ENCODE measurements at regions not wholly inside any gene's neighbourhood (a gene's known extent, or its start where the extent isn't known, plus 50 kb on each side); places are given as distances from the start of the nearest gene placed in this dataset.

DNA sequence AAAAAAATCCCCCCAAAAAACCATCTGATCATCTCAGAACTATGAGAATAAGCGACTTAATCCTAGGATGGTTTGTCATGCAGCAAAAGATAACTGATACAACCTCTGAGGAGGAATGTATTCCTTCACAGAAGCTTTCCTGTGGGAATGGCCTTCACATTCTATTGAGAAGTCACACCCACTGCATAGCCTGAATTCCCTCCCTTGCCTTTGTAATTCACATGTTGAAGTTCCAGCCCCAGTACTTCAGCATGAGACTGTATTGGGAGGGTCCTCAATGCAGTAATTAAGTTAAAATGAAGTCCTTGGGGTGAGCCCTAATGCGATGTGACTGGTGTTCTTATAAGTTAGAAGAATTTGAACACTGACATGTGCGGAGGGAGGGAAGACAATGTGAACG lies 395.2 kb downstream of the TUSC7 start:
- DNase-seq: peak; percentile 54
- H3K27ac Mint-ChIP-seq: no peak overlapping the region
- H3K4me3 Mint-ChIP-seq: no peak overlapping the region
- Histone ChIP-seq H3K36me3 (ENCODE audit: control insufficient read depth, insufficient read depth, low read length) (no peaks in the 10 kb centered on the region), H3K4me3 (ENCODE audit: low read length) (no peak overlapping the region), H3K27me3 (ENCODE audit: control insufficient read depth, insufficient read depth, low read length, poor library complexity, severe bottlenecking) (no peaks in the 10 kb centered on the region), H3K27ac (ENCODE audit: low read depth, low read length) (no peak overlapping the region), H3K9ac (ENCODE audit: extremely low read depth, low read length, poor library complexity, severe bottlenecking) (no peak overlapping the region), H3K9me3 (ENCODE audit: control insufficient read depth, low read length) (peaks cover 7% of the 10 kb centered on the region), H3K4me1 (ENCODE audit: control insufficient read depth, insufficient read depth, low read length) (no peaks in the 10 kb centered on the region)
- no peaks in the 10 kb centered on the region for H3K27me3 Mint-ChIP-seq (ENCODE audit: insufficient read depth)
- 90 to 96% methylated on average over 4 of the region's 4 CpGs for WGBS, 2 experiments (ENCODE audit: insufficient coverage in 1 of 2, insufficient read length in 1 of 2)
- no peak for TF ChIP-seq CTCF (conservative IDR thresholded peaks at IDR 0.05)
- H3K36me3 Mint-ChIP-seq (ENCODE audit: low read depth): no peaks in the 10 kb centered on the region
- H3K9me3 Mint-ChIP-seq: peaks cover 2% of the 10 kb centered on the region
- no peaks in the 10 kb centered on the region for H3K4me1 Mint-ChIP-seq

DNA sequence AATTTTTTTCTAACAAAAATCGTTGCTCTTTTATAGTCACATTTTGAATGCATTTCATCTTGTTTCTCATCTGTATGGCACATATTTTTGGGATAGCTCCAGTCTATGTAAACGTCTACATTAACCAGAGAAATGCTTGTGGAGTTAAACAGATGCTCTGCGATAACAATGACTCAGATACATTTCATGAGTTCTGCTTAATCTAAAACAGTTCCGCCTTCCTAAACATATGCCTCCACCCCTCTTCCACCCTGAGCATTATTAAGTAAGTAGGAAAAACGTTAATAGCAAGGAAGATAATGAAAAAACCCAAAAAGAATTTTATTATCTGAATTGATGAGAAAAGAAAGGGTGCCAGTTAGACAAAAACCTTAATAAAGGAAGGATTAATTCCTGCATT lies 396.1 kb downstream of the TUSC7 start:
- Mint-ChIP-seq H3K27me3 (ENCODE audit: insufficient read depth) (no peaks in the 10 kb centered on the region), H3K4me1 (no peaks in the 10 kb centered on the region), H3K4me3 (no peak overlapping the region), H3K27ac (no peak overlapping the region), H3K36me3 (ENCODE audit: low read depth) (no peaks in the 10 kb centered on the region), H3K9me3 (peaks cover 2% of the 10 kb centered on the region)
- Histone ChIP-seq H3K4me3 (ENCODE audit: low read length) (no peak overlapping the region), H3K4me1 (ENCODE audit: control insufficient read depth, insufficient read depth, low read length) (no peaks in the 10 kb centered on the region), H3K9ac (ENCODE audit: extremely low read depth, low read length, poor library complexity, severe bottlenecking) (no peak overlapping the region), H3K27me3 (ENCODE audit: control insufficient read depth, insufficient read depth, low read length, poor library complexity, severe bottlenecking) (no peaks in the 10 kb centered on the region), H3K9me3 (ENCODE audit: control insufficient read depth, low read length) (peaks cover 7% of the 10 kb centered on the region), H3K36me3 (ENCODE audit: control insufficient read depth, insufficient read depth, low read length) (no peaks in the 10 kb centered on the region), H3K27ac (ENCODE audit: low read depth, low read length) (no peak overlapping the region)
- no peak for TF ChIP-seq CTCF (conservative IDR thresholded peaks at IDR 0.05)
- DNase-seq: no peak
- 83 to 85% methylated on average over 3 to 4 of the region's 5 CpGs for WGBS, 2 experiments (ENCODE audit: insufficient coverage in 1 of 2, insufficient read length in 1 of 2)

DNA sequence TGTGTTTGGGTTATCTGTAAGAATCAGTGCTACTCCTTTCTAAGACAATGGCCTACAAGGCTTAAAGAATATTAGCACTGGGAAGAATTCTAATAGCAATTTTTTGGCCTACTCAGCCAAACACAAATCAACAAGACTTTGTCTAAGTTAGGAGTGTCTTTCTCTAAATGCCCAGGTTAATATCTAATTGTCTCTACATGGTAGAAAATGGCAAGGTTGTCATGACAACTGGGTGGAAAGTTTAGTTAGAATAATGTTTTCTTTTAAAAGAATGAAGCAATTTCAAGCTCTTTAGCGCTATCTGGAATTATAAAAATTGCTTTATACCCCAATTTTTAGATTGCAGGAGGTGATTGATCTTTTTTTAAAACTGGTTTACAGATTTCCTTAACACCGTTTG lies 396.8 kb downstream of the TUSC7 start:
- 80% methylated on average over 2 of the region's 2 CpGs; no CpG with 5 or more reads in 1 of the 2 experiments for WGBS, 2 experiments (ENCODE audit: insufficient coverage in 1 of 2, insufficient read length in 1 of 2)
- Mint-ChIP-seq H3K9me3 (peaks cover 2% of the 10 kb centered on the region), H3K36me3 (ENCODE audit: low read depth) (no peaks in the 10 kb centered on the region), H3K27me3 (ENCODE audit: insufficient read depth) (no peaks in the 10 kb centered on the region), H3K4me3 (no peak overlapping the region), H3K27ac (no peak overlapping the region), H3K4me1 (no peaks in the 10 kb centered on the region)
- Histone ChIP-seq H3K27ac (ENCODE audit: low read depth, low read length) (no peak overlapping the region), H3K9me3 (ENCODE audit: control insufficient read depth, low read length) (peaks cover 7% of the 10 kb centered on the region), H3K4me1 (ENCODE audit: control insufficient read depth, insufficient read depth, low read length) (no peaks in the 10 kb centered on the region), H3K27me3 (ENCODE audit: control insufficient read depth, insufficient read depth, low read length, poor library complexity, severe bottlenecking) (no peaks in the 10 kb centered on the region), H3K9ac (ENCODE audit: extremely low read depth, low read length, poor library complexity, severe bottlenecking) (no peak overlapping the region), H3K36me3 (ENCODE audit: control insufficient read depth, insufficient read depth, low read length) (no peaks in the 10 kb centered on the region), H3K4me3 (ENCODE audit: low read length) (no peak overlapping the region)
- DNase-seq: no peak
- TF ChIP-seq CTCF (conservative IDR thresholded peaks at IDR 0.05): no peak

Measured in endodermal cell (in vitro differentiated cells).